GM19238 (cell line): ENCODE measurements at regions not wholly inside any gene's neighbourhood (a gene's known extent, or its start where the extent isn't known, plus 50 kb on each side); places are given as distances from the start of the nearest gene placed in this dataset.

Experiments
- DNase-seq: peaks from one replicate; pipeline ENCODE4 v3.0.0; 2011; ENCODE audit warnings: low spot score; ENCODE audit not compliant: insufficient read length

DNA sequence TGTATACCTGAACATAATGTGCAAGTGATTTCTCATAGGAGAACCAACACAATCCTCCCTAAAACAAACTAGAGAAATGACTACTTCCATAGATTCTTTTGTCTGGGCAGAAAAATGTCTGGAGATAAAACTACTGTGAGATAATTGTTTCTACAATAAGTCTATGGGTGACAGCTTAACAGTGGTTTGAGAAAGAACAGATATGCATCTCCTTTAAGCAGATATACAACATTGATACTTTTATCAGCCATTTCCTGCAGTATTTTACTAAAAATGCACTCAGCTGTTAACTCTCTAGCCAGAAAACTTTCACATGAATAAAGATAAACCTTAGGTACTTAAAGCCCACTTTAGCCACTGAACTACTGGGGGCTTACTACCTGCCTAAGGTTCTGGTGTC is 1132.4 kb downstream of the EFNB2 start:
- DNase-seq = no peak

GRCh38 chr13:105395041-105395440 is 1140.4 kb downstream of the EFNB2 start:
- DNase-seq = no peak

GRCh38 chr13:105389373-105389772 is 1146.1 kb downstream of the EFNB2 start:
- DNase-seq = no peak

DNA sequence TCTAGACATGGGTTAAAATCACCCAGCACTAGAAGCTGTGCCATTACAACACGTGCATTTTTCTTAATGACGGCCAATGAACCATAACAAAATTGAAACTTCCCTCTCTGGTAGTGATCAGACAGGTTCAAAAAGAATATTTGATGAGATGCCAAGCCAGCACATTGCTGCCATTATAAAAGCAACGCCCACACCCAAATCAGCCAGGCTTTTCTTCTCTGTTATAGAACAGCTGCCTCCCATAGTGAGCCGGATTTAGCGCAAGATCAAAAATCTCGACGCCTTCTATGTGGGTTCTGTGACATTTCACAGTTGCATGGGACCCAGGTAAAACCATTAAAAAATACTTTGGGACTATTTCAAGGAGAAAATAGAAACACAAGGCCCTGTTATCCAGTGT is 1158.0 kb downstream of the EFNB2 start:
- DNase-seq = no peak

GRCh38 chr13:105370011-105370650 is 1165.3 kb downstream of the EFNB2 start:
- DNase-seq = no peak

- no peak for DNase-seq
Measured at GRCh38 chr13:105368781-105369180, 1166.7 kb downstream of the EFNB2 start.

DNA sequence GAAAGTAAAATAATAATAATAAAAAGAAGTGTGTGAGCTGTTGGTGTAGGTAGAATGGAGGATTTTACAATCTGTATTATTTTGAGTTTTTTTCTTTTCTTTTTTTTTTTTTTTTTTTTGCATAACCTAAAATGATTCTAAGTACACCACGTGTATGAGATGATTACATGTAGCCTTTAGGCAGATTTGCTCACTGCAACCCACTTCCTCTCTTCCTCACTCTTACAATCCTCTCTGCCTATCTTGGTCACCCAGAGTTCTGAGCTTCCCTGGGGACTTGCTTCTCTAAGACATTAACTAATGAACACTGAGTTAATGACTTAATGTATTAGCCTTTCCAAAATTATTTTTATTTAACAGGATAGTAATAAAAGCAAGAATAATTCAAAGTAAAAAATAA is 1169.6 kb downstream of the EFNB2 start:
- DNase-seq = no peak

- DNase-seq = no peak
Measured at GRCh38 chr13:105365021-105365550, 1170.4 kb downstream of the EFNB2 start.

- no peak for DNase-seq
Measured at GRCh38 chr13:105364191-105364590, 1171.3 kb downstream of the EFNB2 start.

GRCh38 chr13:105363261-105364190 is 1171.9 kb downstream of the EFNB2 start:
- no peak for DNase-seq

- DNase-seq = no peak
Measured at GRCh38 chr13:105353654-105354053, 1181.8 kb downstream of the EFNB2 start.

- DNase-seq = no peak
Measured at GRCh38 chr13:105349082-105349723, 1186.3 kb downstream of the EFNB2 start.

DNA sequence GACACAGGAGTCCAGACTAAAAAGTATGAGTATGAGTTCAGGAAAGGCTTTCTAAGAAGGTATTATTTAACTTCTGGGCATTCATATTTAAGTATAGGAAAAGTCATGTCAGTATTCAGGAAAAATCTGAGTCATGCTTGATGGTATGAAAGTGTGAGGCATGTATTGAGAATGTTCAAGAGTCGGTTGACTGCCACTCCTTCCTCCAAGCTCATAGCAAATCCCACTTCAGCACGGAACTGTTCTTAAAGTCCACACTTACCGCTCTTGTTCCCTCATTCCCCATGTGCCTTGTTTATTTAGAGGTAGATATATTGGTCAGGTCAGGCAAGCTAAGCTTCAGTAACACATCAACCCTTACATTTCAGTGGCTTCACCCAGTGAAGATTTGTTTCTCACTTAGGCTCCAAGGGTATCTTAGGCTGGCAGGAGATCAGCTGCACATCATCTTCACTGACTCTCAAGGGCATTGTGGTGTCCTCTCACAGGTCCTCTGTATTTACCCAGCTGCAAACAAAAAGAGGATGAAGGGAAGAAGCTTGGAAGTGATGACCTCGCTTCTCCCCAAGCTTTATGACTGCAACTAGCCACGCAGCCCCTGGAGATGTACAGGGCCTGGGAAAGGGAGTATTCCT is 1189.2 kb downstream of the EFNB2 start:
- no peak for DNase-seq

GRCh38 chr13:105345730-105346129 is 1189.7 kb downstream of the EFNB2 start:
- DNase-seq = no peak

DNA sequence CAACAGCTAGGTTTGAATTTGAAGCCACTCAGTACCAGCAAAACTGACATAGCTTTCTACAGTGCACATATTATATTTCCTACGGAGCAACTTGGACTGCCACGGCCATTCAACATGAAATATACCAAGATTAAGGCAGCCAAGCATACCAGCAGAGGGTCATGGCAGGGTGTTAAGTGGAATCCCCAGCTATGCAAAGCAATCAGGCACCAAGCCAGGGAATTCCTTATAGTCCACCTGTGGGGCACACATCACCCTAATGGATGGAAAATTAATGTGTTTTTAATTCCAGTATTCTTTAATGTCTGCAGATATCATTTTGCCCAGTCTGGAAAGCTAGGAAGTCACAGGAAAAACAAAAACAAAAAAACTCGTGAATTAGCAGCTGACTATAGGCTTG is 1190.3 kb downstream of the EFNB2 start:
- no peak for DNase-seq

DNA sequence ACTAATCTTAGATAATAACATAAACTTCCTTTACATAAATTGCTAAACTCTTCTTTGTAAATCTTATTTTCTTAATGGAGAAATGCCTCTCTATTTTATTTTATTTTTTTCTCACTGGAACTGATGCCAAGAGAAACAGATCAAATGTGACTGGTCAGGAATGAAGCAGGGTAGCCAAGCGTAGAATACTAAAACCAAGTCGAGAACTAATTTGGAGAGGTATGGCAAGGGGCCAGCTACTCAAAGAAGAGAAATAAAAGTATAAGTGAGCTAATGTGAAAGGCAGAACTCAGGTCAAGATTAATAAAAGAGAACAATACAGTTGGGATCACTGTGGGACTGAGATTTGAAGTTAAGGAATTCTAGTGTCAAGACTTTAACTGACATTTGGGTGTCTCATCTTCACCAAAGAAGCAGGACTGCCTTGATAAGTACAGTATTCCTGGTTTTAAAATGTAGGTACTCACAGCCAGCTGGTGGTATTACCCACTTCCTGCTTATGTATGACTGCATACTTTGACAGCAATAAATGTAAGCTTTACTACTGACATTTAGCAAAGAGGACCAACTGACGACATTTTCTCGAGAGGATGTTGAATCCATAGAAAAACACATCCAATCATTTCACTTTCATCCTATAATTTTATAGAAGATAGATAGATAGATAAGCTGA is 1192.2 kb downstream of the EFNB2 start:
- DNase-seq = no peak

- no peak for DNase-seq
Measured at GRCh38 chr13:105342281-105342820, 1193.1 kb downstream of the EFNB2 start.

- DNase-seq = no peak
Measured at GRCh38 chr13:105341758-105342157, 1193.7 kb downstream of the EFNB2 start.

DNA sequence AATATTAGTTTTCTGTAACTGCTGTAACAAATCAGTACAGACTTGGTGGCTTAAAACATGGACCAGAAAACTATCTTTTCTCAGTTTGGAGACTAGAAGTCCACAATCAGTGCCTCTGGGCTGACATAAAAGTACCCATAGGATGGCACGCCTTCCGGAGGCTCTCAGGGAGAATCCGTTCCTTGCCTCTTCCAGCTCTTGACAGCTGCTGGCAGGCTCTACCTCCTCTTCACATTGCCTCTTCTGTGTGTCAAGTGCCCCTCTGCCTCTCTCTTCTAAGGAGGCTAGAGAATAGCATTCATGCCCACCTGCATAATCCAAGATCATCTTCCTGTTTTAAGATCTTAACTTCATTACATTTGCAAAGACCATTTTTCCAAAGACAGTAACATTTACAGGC is 1194.2 kb downstream of the EFNB2 start:
- DNase-seq = no peak

DNA sequence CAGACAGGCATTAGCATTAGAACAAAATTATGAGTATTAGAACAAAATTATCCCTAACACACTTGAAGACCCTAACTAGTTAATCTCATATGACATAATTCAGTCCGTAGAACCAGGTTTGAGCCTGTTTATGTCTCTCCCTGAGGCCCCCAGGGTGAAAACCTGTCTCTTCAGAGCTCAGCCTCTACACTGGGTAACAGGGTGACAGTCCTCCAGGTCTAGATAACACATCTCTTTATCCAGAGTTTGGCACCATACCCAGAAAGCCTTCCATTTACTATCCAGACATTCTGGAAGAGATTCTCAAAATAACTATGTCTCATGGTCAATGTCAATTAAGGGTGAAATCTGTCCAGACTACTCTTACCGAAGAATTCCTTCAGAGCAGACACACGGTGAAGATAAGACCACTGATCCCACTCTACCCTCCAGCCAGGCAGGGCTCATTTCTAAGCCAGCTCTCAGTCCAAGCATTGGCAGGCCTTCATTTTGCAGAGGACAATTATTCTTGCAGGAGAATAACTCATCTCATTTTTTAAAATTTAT is 1195.3 kb downstream of the EFNB2 start:
- DNase-seq = no peak
